GM12891 (cell line): ENCODE measurements at regions not wholly inside any gene's neighbourhood (a gene's known extent, or its start where the extent isn't known, plus 50 kb on each side); places are given as distances from the start of the nearest gene placed in this dataset.

Source experiments
- PAX5 ChIP-seq: IDR thresholded peaks from 2 replicates; pipeline ENCODE4 v1.6.1; 2011; ENCODE audit warnings: low read length, moderate library complexity, mild to moderate bottlenecking; ENCODE audit not compliant: insufficient read depth, severe bottlenecking
- POLR2A ChIP-seq: IDR thresholded peaks from 2 replicates; pipeline ENCODE4 v1.6.1; 2011; ENCODE audit warnings: low read depth, low read length, control low read depth
- POLR2AphosphoS5 ChIP-seq: IDR thresholded peaks from 2 replicates; pipeline ENCODE4 v1.6.1; 2011; ENCODE audit warnings: low read depth, low read length, control low read depth
- SPI1 ChIP-seq: IDR thresholded peaks from 2 replicates; pipeline ENCODE4 v1.6.1; 2011; ENCODE audit warnings: low read depth, low read length, control low read depth
- TAF1 ChIP-seq: IDR thresholded peaks from 2 replicates; pipeline ENCODE4 v1.6.1; 2011; ENCODE audit warnings: low read depth, low read length, control low read depth

DNA sequence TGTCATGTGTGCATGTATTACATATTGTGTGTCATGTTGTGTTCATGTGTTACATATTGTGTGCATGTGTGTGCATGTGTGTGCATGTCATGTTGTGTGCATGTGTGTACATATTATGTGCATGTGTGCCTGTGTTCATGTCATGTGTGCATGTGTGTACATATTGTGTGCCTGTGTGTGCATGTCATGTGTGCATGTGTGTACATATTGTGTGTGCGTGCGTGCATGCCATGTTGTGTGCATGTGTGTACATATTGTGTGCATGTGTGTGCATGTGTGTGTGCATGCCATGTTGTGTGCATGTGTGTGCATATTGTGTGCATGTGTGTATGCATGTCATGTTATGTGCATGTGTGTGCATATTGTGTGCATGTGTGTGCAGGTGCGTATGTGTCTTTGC, 267.1 kb downstream of the EIPR1 start:
- no peak for TF ChIP-seq POLR2AphosphoS5
- no peak for TF ChIP-seq POLR2A
- no peak for TF ChIP-seq SPI1
- no peak for TF ChIP-seq TAF1
- TF ChIP-seq PAX5: no peak
